Mammary epithelial cell (primary cell): ENCODE measurements at regions not wholly inside any gene's neighbourhood (a gene's known extent, or its start where the extent isn't known, plus 50 kb on each side); places are given as distances from the start of the nearest gene placed in this dataset.

Experiments used
- EZH2 ChIP-seq: IDR thresholded peaks from 2 replicates; pipeline ENCODE4 v1.6.1; 2012; ENCODE audit warnings: low read length, inconsistent platforms, borderline replicate concordance
- TF ChIP-seq, protein P1 (sequence below), 2 donors: IDR thresholded peaks in 1 of 2; conservative IDR thresholded peaks in 1 of 2; 2 replicates each; pipeline ENCODE4 v1.5.1; 2011 to 2012; ENCODE audit warnings: inconsistent platforms in 2 of 2, low read length in 2 of 2, mild to moderate bottlenecking in 2 of 2, control low read depth in 1 of 2, low read depth in 1 of 2; ENCODE audit not compliant: insufficient read depth in 1 of 2; ENCODE audit errors: extremely low read depth in 1 of 2

DNA sequence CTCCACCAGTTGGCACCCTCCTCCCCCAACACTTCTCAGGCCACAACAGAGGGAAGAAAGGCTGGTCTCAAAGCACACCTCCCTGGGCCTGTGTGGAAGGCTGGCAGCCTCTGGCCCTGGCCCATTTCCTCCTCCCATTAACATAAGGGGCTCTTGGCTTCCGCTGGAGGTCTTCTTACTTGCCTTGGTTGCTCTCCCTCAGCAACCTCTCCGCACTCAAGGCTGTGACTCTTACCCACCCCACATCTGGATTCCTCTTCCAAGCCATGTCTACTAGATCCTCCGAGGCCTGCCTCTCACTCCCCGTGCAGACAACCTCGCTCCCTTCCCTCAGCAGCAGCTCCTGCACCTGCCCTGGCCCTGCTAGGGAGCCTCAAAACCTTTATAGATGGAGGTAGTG is 76.7 kb upstream of the PRNP start:
- TF ChIP-seq, protein P1, sequence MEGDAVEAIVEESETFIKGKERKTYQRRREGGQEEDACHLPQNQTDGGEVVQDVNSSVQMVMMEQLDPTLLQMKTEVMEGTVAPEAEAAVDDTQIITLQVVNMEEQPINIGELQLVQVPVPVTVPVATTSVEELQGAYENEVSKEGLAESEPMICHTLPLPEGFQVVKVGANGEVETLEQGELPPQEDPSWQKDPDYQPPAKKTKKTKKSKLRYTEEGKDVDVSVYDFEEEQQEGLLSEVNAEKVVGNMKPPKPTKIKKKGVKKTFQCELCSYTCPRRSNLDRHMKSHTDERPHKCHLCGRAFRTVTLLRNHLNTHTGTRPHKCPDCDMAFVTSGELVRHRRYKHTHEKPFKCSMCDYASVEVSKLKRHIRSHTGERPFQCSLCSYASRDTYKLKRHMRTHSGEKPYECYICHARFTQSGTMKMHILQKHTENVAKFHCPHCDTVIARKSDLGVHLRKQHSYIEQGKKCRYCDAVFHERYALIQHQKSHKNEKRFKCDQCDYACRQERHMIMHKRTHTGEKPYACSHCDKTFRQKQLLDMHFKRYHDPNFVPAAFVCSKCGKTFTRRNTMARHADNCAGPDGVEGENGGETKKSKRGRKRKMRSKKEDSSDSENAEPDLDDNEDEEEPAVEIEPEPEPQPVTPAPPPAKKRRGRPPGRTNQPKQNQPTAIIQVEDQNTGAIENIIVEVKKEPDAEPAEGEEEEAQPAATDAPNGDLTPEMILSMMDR (conservative IDR thresholded peaks at IDR 0.05 in 1 of 2, IDR thresholded peaks at IDR 0.05 in 1 of 2; ENCODE audit: extremely low read depth in 1 of 2, insufficient read depth in 1 of 2, low read depth in 1 of 2, low read length in 2 of 2) = no peak
- no peak for TF ChIP-seq EZH2
